HL-60 (cell line): ENCODE measurements at regions not wholly inside any gene's neighbourhood (a gene's known extent, or its start where the extent isn't known, plus 50 kb on each side); places are given as distances from the start of the nearest gene placed in this dataset.

Source experiments
- GABPA ChIP-seq: IDR thresholded peaks from 2 replicates; pipeline ENCODE4 v1.6.1; 2012; ENCODE audit warnings: low read depth
- TF ChIP-seq, protein P1 (sequence below): IDR thresholded peaks from one replicate; pipeline ENCODE4 v1.5.1; 2011; ENCODE audit warnings: low read length, control low read depth, inconsistent platforms; ENCODE audit not compliant: insufficient read depth
- TF ChIP-seq, protein P2 (sequence below): IDR thresholded peaks from 2 replicates; pipeline ENCODE4 v1.6.1; 2012; ENCODE audit warnings: low read depth; ENCODE audit not compliant: insufficient replicate concordance

- no peak for TF ChIP-seq GABPA
- TF ChIP-seq, protein P1, sequence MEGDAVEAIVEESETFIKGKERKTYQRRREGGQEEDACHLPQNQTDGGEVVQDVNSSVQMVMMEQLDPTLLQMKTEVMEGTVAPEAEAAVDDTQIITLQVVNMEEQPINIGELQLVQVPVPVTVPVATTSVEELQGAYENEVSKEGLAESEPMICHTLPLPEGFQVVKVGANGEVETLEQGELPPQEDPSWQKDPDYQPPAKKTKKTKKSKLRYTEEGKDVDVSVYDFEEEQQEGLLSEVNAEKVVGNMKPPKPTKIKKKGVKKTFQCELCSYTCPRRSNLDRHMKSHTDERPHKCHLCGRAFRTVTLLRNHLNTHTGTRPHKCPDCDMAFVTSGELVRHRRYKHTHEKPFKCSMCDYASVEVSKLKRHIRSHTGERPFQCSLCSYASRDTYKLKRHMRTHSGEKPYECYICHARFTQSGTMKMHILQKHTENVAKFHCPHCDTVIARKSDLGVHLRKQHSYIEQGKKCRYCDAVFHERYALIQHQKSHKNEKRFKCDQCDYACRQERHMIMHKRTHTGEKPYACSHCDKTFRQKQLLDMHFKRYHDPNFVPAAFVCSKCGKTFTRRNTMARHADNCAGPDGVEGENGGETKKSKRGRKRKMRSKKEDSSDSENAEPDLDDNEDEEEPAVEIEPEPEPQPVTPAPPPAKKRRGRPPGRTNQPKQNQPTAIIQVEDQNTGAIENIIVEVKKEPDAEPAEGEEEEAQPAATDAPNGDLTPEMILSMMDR, result no peak
- TF ChIP-seq, protein P2, sequence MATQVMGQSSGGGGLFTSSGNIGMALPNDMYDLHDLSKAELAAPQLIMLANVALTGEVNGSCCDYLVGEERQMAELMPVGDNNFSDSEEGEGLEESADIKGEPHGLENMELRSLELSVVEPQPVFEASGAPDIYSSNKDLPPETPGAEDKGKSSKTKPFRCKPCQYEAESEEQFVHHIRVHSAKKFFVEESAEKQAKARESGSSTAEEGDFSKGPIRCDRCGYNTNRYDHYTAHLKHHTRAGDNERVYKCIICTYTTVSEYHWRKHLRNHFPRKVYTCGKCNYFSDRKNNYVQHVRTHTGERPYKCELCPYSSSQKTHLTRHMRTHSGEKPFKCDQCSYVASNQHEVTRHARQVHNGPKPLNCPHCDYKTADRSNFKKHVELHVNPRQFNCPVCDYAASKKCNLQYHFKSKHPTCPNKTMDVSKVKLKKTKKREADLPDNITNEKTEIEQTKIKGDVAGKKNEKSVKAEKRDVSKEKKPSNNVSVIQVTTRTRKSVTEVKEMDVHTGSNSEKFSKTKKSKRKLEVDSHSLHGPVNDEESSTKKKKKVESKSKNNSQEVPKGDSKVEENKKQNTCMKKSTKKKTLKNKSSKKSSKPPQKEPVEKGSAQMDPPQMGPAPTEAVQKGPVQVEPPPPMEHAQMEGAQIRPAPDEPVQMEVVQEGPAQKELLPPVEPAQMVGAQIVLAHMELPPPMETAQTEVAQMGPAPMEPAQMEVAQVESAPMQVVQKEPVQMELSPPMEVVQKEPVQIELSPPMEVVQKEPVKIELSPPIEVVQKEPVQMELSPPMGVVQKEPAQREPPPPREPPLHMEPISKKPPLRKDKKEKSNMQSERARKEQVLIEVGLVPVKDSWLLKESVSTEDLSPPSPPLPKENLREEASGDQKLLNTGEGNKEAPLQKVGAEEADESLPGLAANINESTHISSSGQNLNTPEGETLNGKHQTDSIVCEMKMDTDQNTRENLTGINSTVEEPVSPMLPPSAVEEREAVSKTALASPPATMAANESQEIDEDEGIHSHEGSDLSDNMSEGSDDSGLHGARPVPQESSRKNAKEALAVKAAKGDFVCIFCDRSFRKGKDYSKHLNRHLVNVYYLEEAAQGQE, result no peak
Observed at GRCh38 chr4:119715490-119716445, 87.2 kb upstream of the PDE5A start.
